ENCODE measurements at regions not wholly inside any gene's neighbourhood (a gene's known extent, or its start where the extent isn't known, plus 50 kb on each side); places are given as distances from the start of the nearest gene placed in this dataset.
"Not testable (repeated sequence)": the region's sequence is repeated elsewhere in the genome, so short reads cannot be mapped to it uniquely, and the experiment has no call there.

GRCh38 chr3:106447723-106448301 is 579.0 kb upstream of the CBLB start:
- no peak overlapping the region for H3K4me2 ChIP-seq (ENCODE audit: insufficient read depth, low read length)

GRCh38 chr3:106448372-106448966 is 579.7 kb upstream of the CBLB start:
- not testable (repeated sequence) for H2AFZ ChIP-seq (ENCODE audit: low read depth, low read length); H3K9me3 ChIP-seq (ENCODE audit: insufficient read depth, low read length, severe bottlenecking); ATAC-seq (ENCODE audit: insufficient read depth, low read depth); H3K4me3 ChIP-seq (ENCODE audit: low read depth in 1 of 2, low read length in 2 of 2); H4K20me1 ChIP-seq (ENCODE audit: insufficient read depth, low read length); H3K27ac ChIP-seq (ENCODE audit: low read length); H3K79me2 ChIP-seq (ENCODE audit: insufficient read depth, low read length); H3K36me3 ChIP-seq (ENCODE audit: insufficient read depth, low read length); DNase-seq; H3K27me3 ChIP-seq (ENCODE audit: insufficient read depth, low read length, poor library complexity); H3K9ac ChIP-seq (ENCODE audit: low read depth, low read length); H3K4me2 ChIP-seq (ENCODE audit: insufficient read depth, low read length); H3K4me1 ChIP-seq (ENCODE audit: insufficient read depth, low read length)

More at GRCh38 chr3:106447723-106448301, 579.0 kb upstream of the CBLB start:
- H3K9me3 ChIP-seq (ENCODE audit: insufficient read depth, low read length, severe bottlenecking) = no peaks in the 10 kb centered on the region
- no peak overlapping the region for H3K27ac ChIP-seq (ENCODE audit: low read length)
- ATAC-seq (ENCODE audit: insufficient read depth, low read depth) = no peak
- TF ChIP-seq EZH2 (IDR thresholded peaks at IDR 0.05; ENCODE audit: borderline replicate concordance, low read depth, low read length, severe bottlenecking) (no peak), CTCF (IDR thresholded peaks at IDR 0.05; ENCODE audit: borderline replicate concordance, extremely low read depth, low read length, poor library complexity, severe bottlenecking) (no peak)
- no peaks in the 10 kb centered on the region for H4K20me1 ChIP-seq (ENCODE audit: insufficient read depth, low read length)
- no peaks in the 10 kb centered on the region for H3K4me1 ChIP-seq (ENCODE audit: insufficient read depth, low read length)
- no peak overlapping the region for H3K9ac ChIP-seq (ENCODE audit: low read depth, low read length)
- H3K36me3 ChIP-seq (ENCODE audit: insufficient read depth, low read length) = no peaks in the 10 kb centered on the region
- no peaks in the 10 kb centered on the region for H3K79me2 ChIP-seq (ENCODE audit: insufficient read depth, low read length)
- H3K4me3 ChIP-seq (ENCODE audit: low read depth in 1 of 2, low read length in 2 of 2) = no peak overlapping the region
- H2AFZ ChIP-seq (ENCODE audit: low read depth, low read length) = no peak overlapping the region
- no peaks in the 10 kb centered on the region for H3K27me3 ChIP-seq (ENCODE audit: insufficient read depth, low read length, poor library complexity)
- DNase-seq = no peak

GRCh38 chr3:106452096-106452495 is 583.3 kb upstream of the CBLB start:
- TF ChIP-seq EZH2 (IDR thresholded peaks at IDR 0.05; ENCODE audit: borderline replicate concordance, low read depth, low read length, severe bottlenecking) = no peak
- no peak for TF ChIP-seq CTCF (IDR thresholded peaks at IDR 0.05; ENCODE audit: borderline replicate concordance, extremely low read depth, low read length, poor library complexity, severe bottlenecking)
- H2AFZ ChIP-seq (ENCODE audit: low read depth, low read length) = no peak overlapping the region
- ATAC-seq (ENCODE audit: insufficient read depth, low read depth) = no peak
- no peaks in the 10 kb centered on the region for H3K79me2 ChIP-seq (ENCODE audit: insufficient read depth, low read length)
- DNase-seq = no peak
- peaks cover 6% of the 10 kb centered on the region for H3K4me1 ChIP-seq (ENCODE audit: insufficient read depth, low read length)
- no peaks in the 10 kb centered on the region for H3K27me3 ChIP-seq (ENCODE audit: insufficient read depth, low read length, poor library complexity)
- no peaks in the 10 kb centered on the region for H3K9me3 ChIP-seq (ENCODE audit: insufficient read depth, low read length, severe bottlenecking)
- H3K36me3 ChIP-seq (ENCODE audit: insufficient read depth, low read length) = no peaks in the 10 kb centered on the region
- H3K4me2 ChIP-seq (ENCODE audit: insufficient read depth, low read length) = no peak overlapping the region
- no peak overlapping the region for H3K4me3 ChIP-seq (ENCODE audit: low read depth in 1 of 2, low read length in 2 of 2)
- no peak overlapping the region for H3K27ac ChIP-seq (ENCODE audit: low read length)
- no peaks in the 10 kb centered on the region for H4K20me1 ChIP-seq (ENCODE audit: insufficient read depth, low read length)
- no peak overlapping the region for H3K9ac ChIP-seq (ENCODE audit: low read depth, low read length)

- no peaks in the 10 kb centered on the region for H3K79me2 ChIP-seq (ENCODE audit: insufficient read depth, low read length)
- no peaks in the 10 kb centered on the region for H4K20me1 ChIP-seq (ENCODE audit: insufficient read depth, low read length)
- peaks cover 18% of the 10 kb centered on the region for H3K4me1 ChIP-seq (ENCODE audit: insufficient read depth, low read length)
- DNase-seq = no peak
- H3K27me3 ChIP-seq (ENCODE audit: insufficient read depth, low read length, poor library complexity) = no peaks in the 10 kb centered on the region
- no peak overlapping the region for H3K4me2 ChIP-seq (ENCODE audit: insufficient read depth, low read length)
- no peak overlapping the region for H3K4me3 ChIP-seq (ENCODE audit: low read depth in 1 of 2, low read length in 2 of 2)
- H3K9me3 ChIP-seq (ENCODE audit: insufficient read depth, low read length, severe bottlenecking) = no peaks in the 10 kb centered on the region
- ATAC-seq (ENCODE audit: insufficient read depth, low read depth) = no peak
- no peak overlapping the region for H3K27ac ChIP-seq (ENCODE audit: low read length)
- H3K9ac ChIP-seq (ENCODE audit: low read depth, low read length) = no peak overlapping the region
- no peak overlapping the region for H2AFZ ChIP-seq (ENCODE audit: low read depth, low read length)
- no peaks in the 10 kb centered on the region for H3K36me3 ChIP-seq (ENCODE audit: insufficient read depth, low read length)
- TF ChIP-seq EZH2 (IDR thresholded peaks at IDR 0.05; ENCODE audit: borderline replicate concordance, low read depth, low read length, severe bottlenecking) (no peak), CTCF (IDR thresholded peaks at IDR 0.05; ENCODE audit: borderline replicate concordance, extremely low read depth, low read length, poor library complexity, severe bottlenecking) (no peak)
Observed at GRCh38 chr3:106454497-106454896, 585.7 kb upstream of the CBLB start.
